Panc1 (cell line): ENCODE measurements at regions not wholly inside any gene's neighbourhood (a gene's known extent, or its start where the extent isn't known, plus 50 kb on each side); places are given as distances from the start of the nearest gene placed in this dataset.

Experiments
- ATAC-seq: fragments of 200-7000 bp; cut with Tn5 transposase; 2 replicates; pipeline ENCODE4 v1.9.1; 2020; ENCODE audit warnings: mild to moderate bottlenecking, moderate library complexity
- BruUV-seq: library from RNA; stranded (reverse); fragments of 400-500 nt; replicated peaks from 2 replicates; lab custom pipeline; 2021; lab: Mats Ljungman, UMichigan
- CTCF ChIA-PET: fragments of 300-600 bp; sonication (Branson Sonifier 250); formaldehyde crosslinking; loops from one replicate; lab custom pipeline; 2022; ENCODE audit warnings: antibody characterized with exemption; lab: Charles Lee
- POLR2A ChIA-PET: fragments of 300-600 bp; sonication (Branson Sonifier 250); formaldehyde crosslinking; loops from one replicate; lab custom pipeline; 2022; ENCODE audit warnings: antibody characterized with exemption; lab: Charles Lee
- DNase-seq: peaks from one replicate; pipeline ENCODE4 v3.0.0-alpha.2; 2010; ENCODE audit warnings: low read depth, low spot score
- H3K27ac ChIP-seq: 2 replicates; pipeline ENCODE4 v1.5.1; 2011; ENCODE audit warnings: mild to moderate bottlenecking, low read length, inconsistent platforms
- H3K27me3 ChIP-seq: fragments of 200-500 bp; sonication (Bioruptor generic); 2 replicates; pipeline ENCODE4 v1.6.0; 2014; ENCODE audit warnings: low read length, inconsistent platforms; ENCODE audit not compliant: control insufficient read depth, insufficient read depth
- H3K36me3 ChIP-seq: fragments of 200-500 bp; sonication (Bioruptor generic); 2 replicates; pipeline ENCODE4 v1.5.1; 2014; ENCODE audit warnings: inconsistent platforms, mild to moderate bottlenecking, low read length, moderate library complexity; ENCODE audit not compliant: control insufficient read depth, insufficient read depth
- H3K4me1 ChIP-seq: 2 replicates; pipeline ENCODE4 v1.5.1; 2011; ENCODE audit warnings: inconsistent platforms, mild to moderate bottlenecking, low read length, moderate library complexity; ENCODE audit not compliant: control insufficient read depth, insufficient read depth
- H3K4me3 ChIP-seq, 2 experiments: 2 replicates each; pipeline ENCODE4 v1.5.1; 2011 to 2012; ENCODE audit warnings: low read depth in 2 of 2, low read length in 2 of 2, mild to moderate bottlenecking in 2 of 2, inconsistent platforms in 1 of 2, moderate library complexity in 1 of 2
- H3K9me3 ChIP-seq: fragments of 200-500 bp; sonication (Bioruptor generic); 2 replicates; pipeline ENCODE4 v1.5.1; 2014; ENCODE audit warnings: low read depth, mild to moderate bottlenecking, inconsistent platforms, low read length, moderate library complexity; ENCODE audit not compliant: control insufficient read depth, insufficient read depth
- CTCF ChIP-seq: fragments of 450-650 bp; IDR thresholded peaks from 2 replicates; pipeline ENCODE4 v1.5.1; 2017; ENCODE audit warnings: mild to moderate bottlenecking
- POLR2AphosphoS5 ChIP-seq: IDR thresholded peaks from 2 replicates; pipeline ENCODE4 v1.6.1; 2012; ENCODE audit warnings: mild to moderate bottlenecking, low read depth, low read length, moderate library complexity
- REST ChIP-seq, 2 experiments: IDR thresholded peaks; 2 replicates each; pipeline ENCODE4 v1.6.1; 2011 to 2012; ENCODE audit warnings: low read depth in 2 of 2, control low read depth in 1 of 2, low read length in 1 of 2, mild to moderate bottlenecking in 1 of 2, moderate library complexity in 1 of 2; ENCODE audit not compliant: insufficient read depth in 1 of 2
- SIN3A ChIP-seq: IDR thresholded peaks from 2 replicates; pipeline ENCODE4 v1.6.1; 2012; ENCODE audit warnings: low read depth, mild to moderate bottlenecking, low read length, moderate library complexity, borderline replicate concordance; ENCODE audit not compliant: insufficient read depth
- TCF7L2 ChIP-seq: IDR thresholded peaks from 2 replicates; pipeline ENCODE4 v1.6.1; 2011; ENCODE audit warnings: mild to moderate bottlenecking, low read depth, low read length, inconsistent platforms
- in situ Hi-C: cut with HindIII; loops from 2 replicates; pipeline ENCODE4 v1.10.0; 2016; ENCODE audit warnings: low sequenced_read_pairs, low pct_unique_long_range_greater_than_20kb
- intact Hi-C: fragments of 100-400 bp; cut with micrococcal nuclease; formaldehyde crosslinking; loops from one replicate; pipeline ENCODE4 v1.10.0; 2022; ENCODE audit not compliant: unreplicated experiment

GRCh38 chr1:39153684-39154083 lies 50.8 kb upstream of the MACF1 start:
- ATAC-seq (no peak), DNase-seq (no peak)
- Histone ChIP-seq H3K4me3 (no peak overlapping the region), H3K36me3 (no peaks in the 10 kb centered on the region), H3K9me3 (no peaks in the 10 kb centered on the region), H3K27me3 (no peaks in the 10 kb centered on the region), H3K27ac (peak overlapping the region; percentile 86), H3K4me1 (peaks cover 87% of the 10 kb centered on the region)
- BruUV-seq: no TSS peak
- in situ Hi-C loops (no loop called here), intact Hi-C loops (no loop called here)
- CTCF ChIA-PET: no interaction called here
- POLR2A ChIA-PET: no interaction called here
- TF ChIP-seq REST (IDR thresholded peaks at IDR 0.05; ENCODE audit: insufficient read depth in 1 of 2, low read depth in 2 of 2, low read length in 1 of 2) (no peak), TCF7L2 (no peak), CTCF (no peak), SIN3A (no peak), POLR2AphosphoS5 (no peak)

- BruUV-seq: no TSS peak
- Histone ChIP-seq H3K9me3 (no peaks in the 10 kb centered on the region), H3K27ac (peak overlapping the region; percentile 86), H3K4me1 (peaks cover 90% of the 10 kb centered on the region), H3K4me3 (no peak overlapping the region), H3K36me3 (no peaks in the 10 kb centered on the region), H3K27me3 (no peaks in the 10 kb centered on the region)
- CTCF ChIA-PET: no interaction called here
- TF ChIP-seq CTCF (no peak), SIN3A (no peak), REST (IDR thresholded peaks at IDR 0.05; ENCODE audit: insufficient read depth in 1 of 2, low read depth in 2 of 2, low read length in 1 of 2) (no peak), POLR2AphosphoS5 (no peak), TCF7L2 (no peak)
- ATAC-seq (peak; percentile 41), DNase-seq (no peak)
- in situ Hi-C loops: no loop called here
- POLR2A ChIA-PET: no interaction called here
- intact Hi-C loops: no loop called here
These were observed 49.7 kb upstream of the MACF1 start for GRCh38 chr1:39154553-39155421.
